ENCODE measurements at regions not wholly inside any gene's neighbourhood (a gene's known extent, or its start where the extent isn't known, plus 50 kb on each side); places are given as distances from the start of the nearest gene placed in this dataset.

DNA sequence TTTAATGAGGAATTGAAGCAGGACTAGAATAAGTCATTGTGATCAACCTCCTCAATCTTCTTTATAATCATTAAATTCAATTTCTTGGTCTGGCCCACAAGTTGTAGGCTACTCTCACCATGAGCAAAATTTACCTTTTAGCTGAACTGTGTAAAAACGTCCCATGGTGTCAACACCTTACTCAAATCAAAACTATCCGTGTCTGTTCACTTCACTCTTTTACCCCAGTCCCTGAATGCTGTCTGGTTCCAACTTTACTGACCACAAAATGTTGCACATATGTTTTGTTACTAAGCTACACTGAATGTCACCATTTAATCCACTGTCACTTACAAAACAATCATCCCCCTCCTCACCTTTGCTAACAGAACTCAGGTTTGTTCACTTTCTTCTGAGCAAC is 951.6 kb upstream of the SLC39A10 start:
- in situ Hi-C loops (cut with HindIII; ENCODE audit: extremely low pct_ligation_motif_present, low pct_unique_long_range_greater_than_20kb) (no loop called here), intact Hi-C loops (cut with micrococcal nuclease; ENCODE audit: unreplicated experiment) (no loop called here)
- H3K9me3 ChIP-seq (ENCODE audit: low read length): no peaks in the 10 kb centered on the region
- CTCF ChIA-PET (ENCODE audit: low intra/inter-chr PET ratio, low total read pairs): no interaction called here
- H3K4me1 ChIP-seq (ENCODE audit: insufficient read depth, low read length): no peaks in the 10 kb centered on the region
- no peak overlapping the region for H3K27ac ChIP-seq (ENCODE audit: extremely low read length, insufficient read depth, low read length)
- H3K4me2 ChIP-seq (ENCODE audit: low read depth, low read length): no peak overlapping the region
- no peak overlapping the region for H3K4me3 ChIP-seq (replicated peaks in 1 of 3; ENCODE audit: insufficient read depth in 1 of 3, low read depth in 2 of 3, low read length in 3 of 3)
- H3K9ac ChIP-seq (ENCODE audit: insufficient read depth, low read depth, low read length): no peak overlapping the region
- ATAC-seq (no peak), FAIRE-seq (no peak), DNase-seq (ENCODE audit: low spot score) (no peak)
- no peak for TF ChIP-seq NCOA2 (CRISPR knock-in tag; IDR thresholded peaks at IDR 0.05)
- TF ChIP-seq CENPT (CRISPR knock-in tag; IDR thresholded peaks at IDR 0.05; ENCODE audit: low read depth): no peak
- no peak for TF ChIP-seq ZNF557 (CRISPR knock-in tag; IDR thresholded peaks at IDR 0.05)
- no peak for TF ChIP-seq ZNF644 (CRISPR knock-in tag; IDR thresholded peaks at IDR 0.05; ENCODE audit: low read depth)
- no peak for TF ChIP-seq FOSL2 (CRISPR knock-in tag; IDR thresholded peaks at IDR 0.05)
- no peak for TF ChIP-seq PRMT3 (CRISPR knock-in tag; IDR thresholded peaks at IDR 0.05; ENCODE audit: borderline replicate concordance, low read depth)
- TF ChIP-seq NFYB (CRISPR knock-in tag; IDR thresholded peaks at IDR 0.05): no peak
- TF ChIP-seq EP300 (IDR thresholded peaks at IDR 0.05; ENCODE audit: low read depth in 2 of 2, low read length in 2 of 2): no peak
- TF ChIP-seq EP300 (CRISPR knock-in tag; IDR thresholded peaks at IDR 0.05; ENCODE audit: borderline replicate concordance): no peak
- no peak for TF ChIP-seq NRL (CRISPR knock-in tag; IDR thresholded peaks at IDR 0.05; ENCODE audit: borderline replicate concordance)
- TF ChIP-seq, protein P1, sequence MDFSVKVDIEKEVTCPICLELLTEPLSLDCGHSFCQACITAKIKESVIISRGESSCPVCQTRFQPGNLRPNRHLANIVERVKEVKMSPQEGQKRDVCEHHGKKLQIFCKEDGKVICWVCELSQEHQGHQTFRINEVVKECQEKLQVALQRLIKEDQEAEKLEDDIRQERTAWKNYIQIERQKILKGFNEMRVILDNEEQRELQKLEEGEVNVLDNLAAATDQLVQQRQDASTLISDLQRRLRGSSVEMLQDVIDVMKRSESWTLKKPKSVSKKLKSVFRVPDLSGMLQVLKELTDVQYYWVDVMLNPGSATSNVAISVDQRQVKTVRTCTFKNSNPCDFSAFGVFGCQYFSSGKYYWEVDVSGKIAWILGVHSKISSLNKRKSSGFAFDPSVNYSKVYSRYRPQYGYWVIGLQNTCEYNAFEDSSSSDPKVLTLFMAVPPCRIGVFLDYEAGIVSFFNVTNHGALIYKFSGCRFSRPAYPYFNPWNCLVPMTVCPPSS (IDR thresholded peaks at IDR 0.05): no peak
- TF ChIP-seq ZNF574 (CRISPR knock-in tag; IDR thresholded peaks at IDR 0.05): no peak
- no peak for TF ChIP-seq ZNF781 (CRISPR knock-in tag; IDR thresholded peaks at IDR 0.05; ENCODE audit: borderline replicate concordance, not compliant biosample characterization)
- TF ChIP-seq ESRRA (CRISPR knock-in tag; IDR thresholded peaks at IDR 0.05; ENCODE audit: low read depth): no peak
- no peak for TF ChIP-seq ATF3 (CRISPR knock-in tag; IDR thresholded peaks at IDR 0.05)
- no peak for TF ChIP-seq GTF3A (CRISPR knock-in tag; conservative IDR thresholded peaks at IDR 0.05)
- BruUV-seq (replicated peaks): no TSS peak
- no peaks in the 10 kb centered on the region for H4K20me1 ChIP-seq (ENCODE audit: insufficient read depth, low read length)
- H3K79me2 ChIP-seq (ENCODE audit: insufficient read depth, low read length): no peaks in the 10 kb centered on the region
- no peaks in the 10 kb centered on the region for H3K36me3 ChIP-seq (replicated peaks in 1 of 2; ENCODE audit: control insufficient read depth in 1 of 2, insufficient read depth in 2 of 2, low read length in 2 of 2)
- POLR2A ChIA-PET: no interaction called here
- H2AFZ ChIP-seq (ENCODE audit: low read length): no peak overlapping the region
- no peaks in the 10 kb centered on the region for H3K27me3 ChIP-seq (ENCODE audit: control insufficient read depth in 1 of 2, insufficient read depth in 2 of 2, low read length in 2 of 2)
- 1% methylated on average over 2 of the region's 2 CpGs for WGBS (ENCODE audit: low lambda C conversion rate)
